PFSK-1 (cell line): ENCODE measurements at regions not wholly inside any gene's neighbourhood (a gene's known extent, or its start where the extent isn't known, plus 50 kb on each side); places are given as distances from the start of the nearest gene placed in this dataset.

ENCODE experiments used
- POLR2AphosphoS5 ChIP-seq: IDR thresholded peaks from 2 replicates; pipeline ENCODE4 v1.6.1; 2012; ENCODE audit warnings: low read depth, mild to moderate bottlenecking, control low read depth, low read length, moderate library complexity
- SIN3A ChIP-seq: IDR thresholded peaks from 2 replicates; pipeline ENCODE4 v1.6.1; 2012; ENCODE audit warnings: mild to moderate bottlenecking, low read length, moderate library complexity, borderline replicate concordance; ENCODE audit not compliant: insufficient read depth

GRCh38 chr20:40812415-40812925 is 123.4 kb upstream of the MAFB start:
- TF ChIP-seq SIN3A (no peak), POLR2AphosphoS5 (no peak)
